Mucosa of gallbladder (tissue), 1 donor: ENCODE measurements at regions not wholly inside any gene's neighbourhood (a gene's known extent, or its start where the extent isn't known, plus 50 kb on each side); places are given as distances from the start of the nearest gene placed in this dataset.
"Not testable (repeated sequence)": the region's sequence is repeated elsewhere in the genome, so short reads cannot be mapped to it uniquely, and the experiment has no call there.

Experiments used
- DNase-seq: peaks from one replicate; pipeline ENCODE4 v3.0.0-alpha.2; 2020; ENCODE audit warnings: low spot score
- donor health status: DM: no; HTN: no; CAD: no.

GRCh38 chr1:100597061-100597741 is 59.3 kb downstream of the GPR88 start:
- no peak for DNase-seq

GRCh38 chr1:100597784-100598183 is 59.8 kb downstream of the GPR88 start:
- no peak for DNase-seq

- not testable (repeated sequence) for DNase-seq
Observed at GRCh38 chr1:100600377-100600776, 62.4 kb downstream of the GPR88 start.

DNA sequence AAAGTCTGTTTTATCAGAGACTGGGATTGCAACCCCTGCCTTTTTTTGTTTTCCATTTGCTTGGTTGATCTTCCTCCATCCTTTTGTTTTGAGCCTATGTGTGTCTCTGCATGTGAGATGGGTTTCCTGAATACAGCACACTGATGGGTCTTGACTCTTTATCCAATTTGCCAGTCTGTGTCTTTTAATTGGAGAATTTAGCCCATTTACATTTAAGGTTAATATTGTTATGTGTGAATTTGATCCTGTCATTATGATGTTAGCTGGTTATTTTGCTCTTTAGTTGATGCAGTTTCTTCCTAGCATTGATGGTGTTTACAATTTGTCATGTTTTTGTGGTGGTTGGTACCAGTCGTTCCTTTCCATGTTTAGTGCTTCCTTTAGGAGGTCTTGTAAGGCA is 64.1 kb downstream of the GPR88 start:
- DNase-seq: not testable (repeated sequence)

DNA sequence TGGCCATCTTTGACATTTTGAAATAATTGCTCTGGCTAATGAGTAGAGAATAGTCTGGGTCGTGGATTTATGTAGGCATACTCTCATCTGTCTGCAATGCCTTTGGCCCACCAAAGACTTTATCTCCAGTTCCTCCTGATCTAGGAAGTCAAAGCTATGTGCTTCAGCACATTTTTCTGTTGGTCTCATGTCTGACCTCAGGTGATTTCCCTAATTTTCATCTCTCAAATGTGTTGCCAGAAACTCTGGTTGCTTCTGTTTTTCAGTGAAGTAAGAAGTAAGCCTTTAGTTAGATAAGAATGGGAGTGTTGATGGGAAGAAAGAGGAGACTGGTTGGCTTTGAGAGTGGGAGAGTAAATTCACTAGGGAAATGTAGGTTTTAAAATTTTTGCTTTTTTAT is 66.4 kb downstream of the GPR88 start:
- no peak for DNase-seq

GRCh38 chr1:100606438-100606837 is 68.5 kb downstream of the GPR88 start:
- peak; percentile 41 for DNase-seq

DNA sequence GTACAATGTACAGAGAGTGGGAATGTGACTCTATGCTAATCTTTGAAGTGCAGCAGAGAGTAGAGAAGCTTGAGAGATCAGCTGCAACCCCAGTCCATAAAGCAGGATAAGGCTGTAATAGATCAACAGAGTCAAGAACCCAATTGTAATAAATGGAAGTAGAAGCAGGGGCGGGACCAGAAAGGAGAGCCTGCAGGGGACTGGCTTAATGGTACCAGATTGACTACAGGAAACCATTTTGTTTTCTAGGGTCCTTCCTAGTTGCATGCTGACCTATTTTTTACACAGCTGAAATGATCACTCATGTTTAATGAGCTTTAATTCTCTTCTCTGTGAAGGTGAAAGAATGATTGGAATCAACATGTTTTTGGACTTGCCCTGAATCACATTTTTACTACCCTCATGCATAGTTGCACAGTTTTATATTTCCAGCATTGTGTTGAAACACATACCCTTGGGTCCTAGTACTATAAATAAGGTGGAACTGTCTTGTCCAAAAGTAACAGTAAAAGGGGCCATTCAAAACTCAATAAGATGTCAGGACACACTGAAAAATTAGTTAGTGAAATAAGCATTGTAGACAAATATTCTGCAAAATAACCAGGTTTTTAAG is 69.8 kb downstream of the GPR88 start:
- DNase-seq: no peak

DNA sequence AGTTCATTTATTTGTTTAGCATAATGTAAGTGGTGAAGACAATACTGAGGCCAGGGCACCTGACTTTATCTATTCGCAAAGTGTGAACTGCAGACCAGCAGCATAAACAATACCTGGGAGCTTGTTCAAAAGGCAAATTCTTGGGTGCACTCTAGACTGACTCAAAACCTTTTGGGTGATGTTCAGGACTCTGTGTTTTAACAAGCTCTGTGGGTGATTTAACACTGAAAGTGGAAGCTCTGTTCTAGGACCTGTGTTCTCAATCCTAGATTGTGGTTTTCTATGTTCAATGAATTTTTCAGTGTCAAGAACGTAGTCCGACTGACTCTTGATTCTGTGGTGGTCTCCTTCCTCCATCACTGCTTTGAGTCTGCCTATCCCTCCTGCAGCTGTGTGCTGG is 71.9 kb downstream of the GPR88 start:
- DNase-seq: no peak

DNA sequence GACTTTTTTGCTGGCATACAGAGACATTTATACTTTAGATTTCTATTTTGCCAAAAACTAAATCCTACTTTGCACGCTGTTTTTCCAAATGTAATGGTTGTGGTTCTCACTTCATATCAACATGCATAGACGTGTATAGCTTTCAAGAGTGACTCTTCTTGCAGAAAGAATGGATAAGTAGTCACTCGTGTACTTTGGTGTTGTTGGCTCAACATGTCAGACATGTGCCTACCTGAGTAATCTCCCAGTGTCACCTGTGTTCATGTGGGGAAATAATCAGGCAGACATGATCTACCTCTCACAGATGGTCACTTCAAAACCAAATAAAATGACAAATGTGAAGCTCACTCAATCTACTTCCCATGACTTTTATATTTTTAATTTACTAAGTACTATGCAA is 73.1 kb downstream of the GPR88 start:
- DNase-seq: no peak

- no peak for DNase-seq
Observed at GRCh38 chr1:100612540-100612939, 74.6 kb downstream of the GPR88 start.

GRCh38 chr1:100613817-100614559 is 76.0 kb downstream of the GPR88 start:
- no peak for DNase-seq

DNA sequence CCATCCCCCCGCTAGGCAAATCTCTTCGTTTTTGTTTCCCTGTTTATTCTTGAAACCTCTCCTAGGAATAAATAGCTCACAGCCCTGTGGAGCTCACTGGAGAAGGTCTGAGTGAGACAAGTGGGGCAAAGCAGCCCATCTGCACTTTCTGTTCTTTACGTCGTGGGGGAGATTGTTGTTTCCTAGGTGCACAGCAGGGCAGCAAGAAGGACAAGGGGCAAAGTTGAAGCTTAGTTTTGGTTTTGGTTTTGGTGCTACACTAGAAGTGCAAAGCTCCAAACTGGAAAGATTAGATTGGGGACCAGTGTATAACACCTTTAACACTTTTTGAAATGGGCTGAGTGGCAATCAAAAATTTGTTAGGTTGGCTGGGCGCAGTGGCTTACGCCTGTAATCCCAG is 76.6 kb downstream of the GPR88 start:
- DNase-seq: no peak

- no peak for DNase-seq
Observed at GRCh38 chr1:100615686-100616085, 77.7 kb downstream of the GPR88 start.

DNA sequence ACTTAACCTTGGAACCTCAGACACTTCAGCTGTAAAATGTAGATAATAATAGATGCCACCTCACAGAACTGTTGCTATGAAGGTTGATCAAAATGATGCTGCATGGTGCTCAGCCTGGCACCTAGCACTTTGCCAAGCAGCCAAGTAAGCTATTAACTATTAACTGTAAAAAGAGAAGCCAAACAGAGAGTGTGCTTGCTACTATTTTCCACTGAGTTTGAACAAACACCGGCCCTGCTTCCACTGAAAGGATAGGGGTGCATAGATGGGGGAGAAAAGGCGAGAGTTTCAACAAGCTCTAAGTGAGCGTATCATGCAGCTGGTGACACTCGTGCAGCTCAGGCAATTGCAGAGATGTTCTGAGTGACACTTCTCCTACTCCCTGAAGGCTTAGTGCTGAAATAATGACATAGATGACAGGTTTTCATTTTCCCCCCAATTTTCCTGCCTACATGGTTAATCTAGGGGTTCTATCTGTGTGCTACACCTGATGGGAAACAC is 78.2 kb downstream of the GPR88 start:
- DNase-seq: no peak

DNA sequence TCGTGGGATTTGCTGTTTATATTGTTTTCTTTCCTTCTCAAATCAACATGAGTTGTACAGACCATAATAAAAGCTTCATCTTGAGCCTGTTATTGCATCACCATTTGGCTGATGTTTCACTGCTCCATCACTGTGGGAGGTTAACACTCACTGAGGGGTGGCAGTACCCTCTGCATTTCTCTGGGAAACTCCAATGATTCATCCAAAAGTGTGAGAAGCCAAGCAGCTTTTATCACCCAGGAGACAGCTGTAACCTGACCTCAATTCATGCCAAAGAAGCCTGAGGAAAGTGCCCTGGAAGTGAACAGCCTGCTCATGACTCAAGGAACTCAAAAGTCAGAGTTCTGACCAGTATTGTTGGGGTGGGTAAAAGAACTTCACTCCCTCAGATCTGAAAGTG is 84.1 kb downstream of the GPR88 start:
- no peak for DNase-seq

- DNase-seq: no peak
Observed at GRCh38 chr1:100622506-100622905, 84.6 kb downstream of the GPR88 start.

- DNase-seq: no peak
Observed at GRCh38 chr1:100622966-100623762, 85.2 kb downstream of the GPR88 start.

DNA sequence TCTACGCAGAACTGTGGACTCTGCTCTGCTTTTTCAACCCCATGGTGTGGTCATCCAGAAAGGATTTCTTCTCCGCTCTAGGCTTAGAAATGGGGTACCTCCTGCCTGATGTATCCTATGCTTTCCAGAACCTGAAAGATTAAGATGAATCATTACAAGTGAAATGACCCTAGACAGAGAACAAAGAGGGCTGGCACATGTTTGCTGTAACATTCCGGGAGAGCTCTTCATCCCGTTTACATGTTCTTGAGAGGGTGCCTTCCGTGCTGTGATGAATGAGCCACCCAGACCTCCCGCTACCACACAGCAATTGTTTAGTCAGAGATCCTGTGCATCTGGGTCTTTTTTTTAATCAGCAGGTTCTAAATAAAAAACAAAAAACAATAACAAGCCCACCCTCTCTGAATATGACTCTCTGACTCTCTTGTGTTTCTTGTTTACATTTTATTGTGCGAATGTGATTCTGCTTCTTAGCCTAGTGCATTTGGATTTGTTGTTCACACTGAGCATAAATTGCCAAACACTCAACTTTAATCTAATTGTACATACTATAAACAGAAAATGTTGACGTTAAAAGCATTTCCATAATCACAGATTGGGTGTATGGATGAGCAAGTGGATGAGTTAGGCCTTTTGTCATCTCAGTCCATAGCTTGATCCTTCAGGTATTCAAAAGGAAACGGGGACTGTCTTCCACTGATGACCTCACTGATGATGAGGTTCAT is 87.1 kb downstream of the GPR88 start:
- DNase-seq: no peak

DNA sequence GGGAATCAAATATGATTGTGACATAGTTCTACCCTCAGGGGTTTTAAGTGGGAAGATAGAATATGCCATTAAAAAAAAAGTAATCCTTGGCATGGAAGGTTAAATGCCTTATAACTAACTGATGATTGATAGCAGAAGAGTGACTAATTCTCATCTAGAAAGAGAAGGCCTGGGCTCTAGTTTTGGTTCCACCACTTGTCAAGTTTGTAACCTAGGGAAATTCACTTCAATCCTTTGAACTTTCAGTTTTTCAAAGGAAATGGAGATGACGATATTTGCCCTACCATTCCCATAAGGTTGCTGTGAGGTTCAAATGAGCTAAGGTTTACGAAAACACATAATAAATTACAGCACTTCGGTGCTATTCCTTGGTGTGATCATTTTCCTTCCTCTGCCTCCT is 88.5 kb downstream of the GPR88 start:
- no peak for DNase-seq

- no peak for DNase-seq
Observed at GRCh38 chr1:100627054-100627716, 89.2 kb downstream of the GPR88 start.

DNA sequence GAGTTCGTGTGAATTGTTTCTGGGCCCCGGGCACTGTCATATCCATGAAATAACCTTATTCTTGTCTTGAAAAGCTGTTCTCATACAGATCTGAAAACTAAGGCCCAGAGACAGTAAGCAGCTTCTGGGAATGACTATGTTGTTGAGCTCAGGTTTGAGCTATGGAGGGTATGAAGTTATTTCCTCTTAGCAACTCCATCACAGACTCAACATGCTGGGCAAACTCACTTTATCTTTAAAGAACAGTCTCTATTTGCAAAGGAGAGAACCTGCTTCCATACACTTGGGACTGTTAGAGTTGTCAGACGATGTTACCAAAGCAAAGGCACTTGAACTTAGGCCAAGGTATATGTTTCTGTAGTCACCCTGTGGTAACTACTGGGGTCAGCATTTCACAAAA is 90.0 kb downstream of the GPR88 start:
- no peak for DNase-seq
